ENCODE measurements at regions not wholly inside any gene's neighbourhood (a gene's known extent, or its start where the extent isn't known, plus 50 kb on each side); places are given as distances from the start of the nearest gene placed in this dataset.

- Histone ChIP-seq H3K27me3 (ENCODE audit: insufficient read depth, low read length) (no peaks in the 10 kb centered on the region), H3K9me3 (ENCODE audit: low read length) (no peaks in the 10 kb centered on the region), H3K4me1 (ENCODE audit: insufficient read depth, low read length) (peaks cover 2% of the 10 kb centered on the region), H3K36me3 (ENCODE audit: insufficient read depth, low read length) (no peaks in the 10 kb centered on the region), H2AFZ (ENCODE audit: low read depth, low read length) (no peak overlapping the region), H3K4me3 (ENCODE audit: low read length) (no peak overlapping the region)
Measured at GRCh38 chr6:81995548-81996289, 243.2 kb upstream of the TENT5A start.

GRCh38 chr6:81988871-81989270 lies 236.4 kb upstream of the TENT5A start:
- no peaks in the 10 kb centered on the region for H3K27me3 ChIP-seq (ENCODE audit: insufficient read depth, low read length)
- H3K4me1 ChIP-seq (ENCODE audit: insufficient read depth, low read length): no peaks in the 10 kb centered on the region
- H3K4me3 ChIP-seq (ENCODE audit: low read length): no peak overlapping the region
- H3K36me3 ChIP-seq (ENCODE audit: insufficient read depth, low read length): no peaks in the 10 kb centered on the region
- no peak overlapping the region for H2AFZ ChIP-seq (ENCODE audit: low read depth, low read length)
- no peaks in the 10 kb centered on the region for H3K9me3 ChIP-seq (ENCODE audit: low read length)

GRCh38 chr6:81988446-81988845 lies 236.0 kb upstream of the TENT5A start:
- Histone ChIP-seq H3K4me3 (ENCODE audit: low read length) (no peak overlapping the region), H3K27me3 (ENCODE audit: insufficient read depth, low read length) (no peaks in the 10 kb centered on the region), H3K9me3 (ENCODE audit: low read length) (no peaks in the 10 kb centered on the region), H3K36me3 (ENCODE audit: insufficient read depth, low read length) (no peaks in the 10 kb centered on the region), H2AFZ (ENCODE audit: low read depth, low read length) (no peak overlapping the region), H3K4me1 (ENCODE audit: insufficient read depth, low read length) (no peaks in the 10 kb centered on the region)

- Histone ChIP-seq H3K36me3 (ENCODE audit: insufficient read depth, low read length) (no peaks in the 10 kb centered on the region), H3K27me3 (ENCODE audit: insufficient read depth, low read length) (no peaks in the 10 kb centered on the region), H3K4me3 (ENCODE audit: low read length) (no peak overlapping the region), H2AFZ (ENCODE audit: low read depth, low read length) (no peak overlapping the region), H3K9me3 (ENCODE audit: low read length) (no peaks in the 10 kb centered on the region), H3K4me1 (ENCODE audit: insufficient read depth, low read length) (no peaks in the 10 kb centered on the region)
Measured at GRCh38 chr6:81987293-81987692, 234.8 kb upstream of the TENT5A start.

- Histone ChIP-seq H3K27me3 (ENCODE audit: insufficient read depth, low read length) (no peaks in the 10 kb centered on the region), H3K4me1 (ENCODE audit: insufficient read depth, low read length) (no peaks in the 10 kb centered on the region), H2AFZ (ENCODE audit: low read depth, low read length) (no peak overlapping the region), H3K36me3 (ENCODE audit: insufficient read depth, low read length) (no peaks in the 10 kb centered on the region), H3K4me3 (ENCODE audit: low read length) (no peak overlapping the region), H3K9me3 (ENCODE audit: low read length) (no peaks in the 10 kb centered on the region)
Measured at GRCh38 chr6:81985191-81985590, 232.7 kb upstream of the TENT5A start.

GRCh38 chr6:81984599-81984998 lies 232.1 kb upstream of the TENT5A start:
- Histone ChIP-seq H3K4me1 (ENCODE audit: insufficient read depth, low read length) (no peaks in the 10 kb centered on the region), H3K27me3 (ENCODE audit: insufficient read depth, low read length) (no peaks in the 10 kb centered on the region), H3K4me3 (ENCODE audit: low read length) (no peak overlapping the region), H2AFZ (ENCODE audit: low read depth, low read length) (no peak overlapping the region), H3K36me3 (ENCODE audit: insufficient read depth, low read length) (no peaks in the 10 kb centered on the region), H3K9me3 (ENCODE audit: low read length) (no peaks in the 10 kb centered on the region)

GRCh38 chr6:81981812-81982211 lies 229.3 kb upstream of the TENT5A start:
- Histone ChIP-seq H3K36me3 (ENCODE audit: insufficient read depth, low read length) (no peaks in the 10 kb centered on the region), H3K4me3 (ENCODE audit: low read length) (no peak overlapping the region), H3K27me3 (ENCODE audit: insufficient read depth, low read length) (no peaks in the 10 kb centered on the region), H3K9me3 (ENCODE audit: low read length) (no peaks in the 10 kb centered on the region), H3K4me1 (ENCODE audit: insufficient read depth, low read length) (no peaks in the 10 kb centered on the region), H2AFZ (ENCODE audit: low read depth, low read length) (no peak overlapping the region)

- no peaks in the 10 kb centered on the region for H3K9me3 ChIP-seq (ENCODE audit: low read length)
- no peaks in the 10 kb centered on the region for H3K27me3 ChIP-seq (ENCODE audit: insufficient read depth, low read length)
- H2AFZ ChIP-seq (ENCODE audit: low read depth, low read length): no peak overlapping the region
- no peak overlapping the region for H3K4me3 ChIP-seq (ENCODE audit: low read length)
- no peaks in the 10 kb centered on the region for H3K36me3 ChIP-seq (ENCODE audit: insufficient read depth, low read length)
- no peaks in the 10 kb centered on the region for H3K4me1 ChIP-seq (ENCODE audit: insufficient read depth, low read length)
Measured at GRCh38 chr6:81979767-81980166, 227.3 kb upstream of the TENT5A start.

GRCh38 chr6:81979329-81979728 lies 226.8 kb upstream of the TENT5A start:
- Histone ChIP-seq H3K4me3 (ENCODE audit: low read length) (no peak overlapping the region), H2AFZ (ENCODE audit: low read depth, low read length) (no peak overlapping the region), H3K27me3 (ENCODE audit: insufficient read depth, low read length) (no peaks in the 10 kb centered on the region), H3K4me1 (ENCODE audit: insufficient read depth, low read length) (no peaks in the 10 kb centered on the region), H3K9me3 (ENCODE audit: low read length) (no peaks in the 10 kb centered on the region), H3K36me3 (ENCODE audit: insufficient read depth, low read length) (no peaks in the 10 kb centered on the region)

GRCh38 chr6:81978230-81978629 lies 225.7 kb upstream of the TENT5A start:
- no peak overlapping the region for H3K4me3 ChIP-seq (ENCODE audit: low read length)
- H3K27me3 ChIP-seq (ENCODE audit: insufficient read depth, low read length): no peaks in the 10 kb centered on the region
- no peaks in the 10 kb centered on the region for H3K9me3 ChIP-seq (ENCODE audit: low read length)
- no peaks in the 10 kb centered on the region for H3K36me3 ChIP-seq (ENCODE audit: insufficient read depth, low read length)
- no peak overlapping the region for H2AFZ ChIP-seq (ENCODE audit: low read depth, low read length)
- no peaks in the 10 kb centered on the region for H3K4me1 ChIP-seq (ENCODE audit: insufficient read depth, low read length)

- H3K9me3 ChIP-seq (ENCODE audit: low read length): no peaks in the 10 kb centered on the region
- H3K27me3 ChIP-seq (ENCODE audit: insufficient read depth, low read length): no peaks in the 10 kb centered on the region
- H2AFZ ChIP-seq (ENCODE audit: low read depth, low read length): no peak overlapping the region
- H3K4me3 ChIP-seq (ENCODE audit: low read length): no peak overlapping the region
- no peaks in the 10 kb centered on the region for H3K4me1 ChIP-seq (ENCODE audit: insufficient read depth, low read length)
- H3K36me3 ChIP-seq (ENCODE audit: insufficient read depth, low read length): no peaks in the 10 kb centered on the region
Measured at GRCh38 chr6:81977486-81977885, 225.0 kb upstream of the TENT5A start.

- no peaks in the 10 kb centered on the region for H3K4me1 ChIP-seq (ENCODE audit: insufficient read depth, low read length)
- no peaks in the 10 kb centered on the region for H3K36me3 ChIP-seq (ENCODE audit: insufficient read depth, low read length)
- no peaks in the 10 kb centered on the region for H3K27me3 ChIP-seq (ENCODE audit: insufficient read depth, low read length)
- H3K4me3 ChIP-seq (ENCODE audit: low read length): no peak overlapping the region
- H2AFZ ChIP-seq (ENCODE audit: low read depth, low read length): no peak overlapping the region
- H3K9me3 ChIP-seq (ENCODE audit: low read length): peaks cover 2% of the 10 kb centered on the region
Measured at GRCh38 chr6:81969814-81970213, 217.3 kb upstream of the TENT5A start.

GRCh38 chr6:81969011-81969410 lies 216.5 kb upstream of the TENT5A start:
- Histone ChIP-seq H3K36me3 (ENCODE audit: insufficient read depth, low read length) (no peaks in the 10 kb centered on the region), H3K27me3 (ENCODE audit: insufficient read depth, low read length) (no peaks in the 10 kb centered on the region), H3K4me1 (ENCODE audit: insufficient read depth, low read length) (no peaks in the 10 kb centered on the region), H3K9me3 (ENCODE audit: low read length) (peaks cover 2% of the 10 kb centered on the region), H2AFZ (ENCODE audit: low read depth, low read length) (no peak overlapping the region), H3K4me3 (ENCODE audit: low read length) (no peak overlapping the region)

- Histone ChIP-seq H2AFZ (ENCODE audit: low read depth, low read length) (no peak overlapping the region), H3K9me3 (ENCODE audit: low read length) (peaks cover 2% of the 10 kb centered on the region), H3K36me3 (ENCODE audit: insufficient read depth, low read length) (no peaks in the 10 kb centered on the region), H3K4me1 (ENCODE audit: insufficient read depth, low read length) (no peaks in the 10 kb centered on the region), H3K27me3 (ENCODE audit: insufficient read depth, low read length) (no peaks in the 10 kb centered on the region), H3K4me3 (ENCODE audit: low read length) (no peak overlapping the region)
Measured at GRCh38 chr6:81966968-81967367, 214.5 kb upstream of the TENT5A start.
